ENCODE measurements at regions not wholly inside any gene's neighbourhood (a gene's known extent, or its start where the extent isn't known, plus 50 kb on each side); places are given as distances from the start of the nearest gene placed in this dataset.

- TF ChIP-seq CTCF (IDR thresholded peaks at IDR 0.05; ENCODE audit: low read depth, low read length) (no peak), POLR2A (IDR thresholded peaks at IDR 0.05; ENCODE audit: extremely low read depth, insufficient read length) (no peak), MAX (IDR thresholded peaks at IDR 0.05; ENCODE audit: low read depth, low read length) (no peak), MYC (IDR thresholded peaks at IDR 0.05; ENCODE audit: low read depth, low read length) (no peak)
These were observed 243.7 kb upstream of the LYPLAL1 start for GRCh38 chr1:218930000-218930399.

All from NB4 (cell line).